ENCODE measurements at regions not wholly inside any gene's neighbourhood (a gene's known extent, or its start where the extent isn't known, plus 50 kb on each side); places are given as distances from the start of the nearest gene placed in this dataset.

DNA sequence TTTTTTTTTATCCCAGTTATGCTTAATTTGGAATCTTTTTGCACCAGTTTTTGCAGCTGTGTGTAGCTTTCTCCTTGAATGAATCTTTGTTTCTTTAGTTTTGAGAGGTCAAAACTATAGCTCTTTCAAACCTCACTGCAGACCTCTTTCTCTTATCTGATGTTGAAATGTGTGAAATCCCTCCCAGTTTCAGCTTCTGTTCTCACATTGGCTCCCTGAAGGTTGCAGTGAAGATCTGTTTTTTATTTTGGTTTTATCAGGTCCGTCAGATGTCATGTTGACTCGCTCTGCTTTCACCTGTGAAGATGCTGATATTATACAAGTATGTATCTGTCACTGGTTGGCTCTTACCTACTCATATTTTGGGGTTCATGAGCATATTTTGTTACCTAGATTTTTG lies 372.0 kb downstream of the RFC3 start:
- H3K27ac Mint-ChIP-seq, result no peak overlapping the region
- no peak overlapping the region for H3K9ac ChIP-seq (ENCODE audit: insufficient read depth, low read length, poor library complexity, severe bottlenecking)
- H4K20me1 ChIP-seq (ENCODE audit: insufficient read depth, low read length), result no peaks in the 10 kb centered on the region
- no peak overlapping the region for H3K4me3 ChIP-seq (replicated peaks in 1 of 3; ENCODE audit: low read depth in 2 of 3, low read length in 3 of 3)
- DNase-seq, result no peak
- no peaks in the 10 kb centered on the region for H3K36me3 ChIP-seq (replicated peaks in 1 of 2; ENCODE audit: control insufficient read depth in 1 of 2, insufficient read depth in 2 of 2, low read length in 2 of 2)
- no peaks in the 10 kb centered on the region for H3K27me3 ChIP-seq (ENCODE audit: control insufficient read depth in 2 of 2, insufficient read depth in 2 of 2, low read length in 2 of 2)
- no peaks in the 10 kb centered on the region for H3K36me3 Mint-ChIP-seq
- no peak overlapping the region for H2AFZ ChIP-seq (ENCODE audit: insufficient read depth, low read depth, low read length, poor library complexity, severe bottlenecking)
- TF ChIP-seq, protein P1, sequence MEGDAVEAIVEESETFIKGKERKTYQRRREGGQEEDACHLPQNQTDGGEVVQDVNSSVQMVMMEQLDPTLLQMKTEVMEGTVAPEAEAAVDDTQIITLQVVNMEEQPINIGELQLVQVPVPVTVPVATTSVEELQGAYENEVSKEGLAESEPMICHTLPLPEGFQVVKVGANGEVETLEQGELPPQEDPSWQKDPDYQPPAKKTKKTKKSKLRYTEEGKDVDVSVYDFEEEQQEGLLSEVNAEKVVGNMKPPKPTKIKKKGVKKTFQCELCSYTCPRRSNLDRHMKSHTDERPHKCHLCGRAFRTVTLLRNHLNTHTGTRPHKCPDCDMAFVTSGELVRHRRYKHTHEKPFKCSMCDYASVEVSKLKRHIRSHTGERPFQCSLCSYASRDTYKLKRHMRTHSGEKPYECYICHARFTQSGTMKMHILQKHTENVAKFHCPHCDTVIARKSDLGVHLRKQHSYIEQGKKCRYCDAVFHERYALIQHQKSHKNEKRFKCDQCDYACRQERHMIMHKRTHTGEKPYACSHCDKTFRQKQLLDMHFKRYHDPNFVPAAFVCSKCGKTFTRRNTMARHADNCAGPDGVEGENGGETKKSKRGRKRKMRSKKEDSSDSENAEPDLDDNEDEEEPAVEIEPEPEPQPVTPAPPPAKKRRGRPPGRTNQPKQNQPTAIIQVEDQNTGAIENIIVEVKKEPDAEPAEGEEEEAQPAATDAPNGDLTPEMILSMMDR (IDR thresholded peaks at IDR 0.05), result no peak
- no peak overlapping the region for H3K27ac ChIP-seq (ENCODE audit: low read depth in 1 of 2, low read length in 2 of 2)
- no peak overlapping the region for H3K4me3 Mint-ChIP-seq
- no peak overlapping the region for H3K4me2 ChIP-seq (replicated peaks; ENCODE audit: extremely low read depth, low read length, poor library complexity, severe bottlenecking)
- peaks cover 5 to 23% (median 12%) of the 10 kb centered on the region in 7 donors for H3K9me3 Mint-ChIP-seq
- H3K79me2 ChIP-seq (ENCODE audit: insufficient read depth, low read length), result no peaks in the 10 kb centered on the region
- no peaks in the 10 kb centered on the region for H3K4me1 ChIP-seq (ENCODE audit: control insufficient read depth in 1 of 2, insufficient read depth in 2 of 2, low read length in 2 of 2)
- no peaks in the 10 kb centered on the region for H3K4me1 Mint-ChIP-seq
- intact Hi-C loops (cut with micrococcal nuclease), result no loop called here
- peaks cover 10% of the 10 kb centered on the region in 2 donors for H3K9me3 ChIP-seq (replicated peaks in 1 of 2; ENCODE audit: control insufficient read depth in 1 of 2, insufficient read depth in 1 of 2, low read length in 2 of 2)
- H3K27me3 Mint-ChIP-seq (ENCODE audit: low read depth in 3 of 3), result no peaks in the 10 kb centered on the region
- WGBS (ENCODE audit: insufficient coverage), result no CpG with 5 or more reads among the region's 2 CpGs

DNA sequence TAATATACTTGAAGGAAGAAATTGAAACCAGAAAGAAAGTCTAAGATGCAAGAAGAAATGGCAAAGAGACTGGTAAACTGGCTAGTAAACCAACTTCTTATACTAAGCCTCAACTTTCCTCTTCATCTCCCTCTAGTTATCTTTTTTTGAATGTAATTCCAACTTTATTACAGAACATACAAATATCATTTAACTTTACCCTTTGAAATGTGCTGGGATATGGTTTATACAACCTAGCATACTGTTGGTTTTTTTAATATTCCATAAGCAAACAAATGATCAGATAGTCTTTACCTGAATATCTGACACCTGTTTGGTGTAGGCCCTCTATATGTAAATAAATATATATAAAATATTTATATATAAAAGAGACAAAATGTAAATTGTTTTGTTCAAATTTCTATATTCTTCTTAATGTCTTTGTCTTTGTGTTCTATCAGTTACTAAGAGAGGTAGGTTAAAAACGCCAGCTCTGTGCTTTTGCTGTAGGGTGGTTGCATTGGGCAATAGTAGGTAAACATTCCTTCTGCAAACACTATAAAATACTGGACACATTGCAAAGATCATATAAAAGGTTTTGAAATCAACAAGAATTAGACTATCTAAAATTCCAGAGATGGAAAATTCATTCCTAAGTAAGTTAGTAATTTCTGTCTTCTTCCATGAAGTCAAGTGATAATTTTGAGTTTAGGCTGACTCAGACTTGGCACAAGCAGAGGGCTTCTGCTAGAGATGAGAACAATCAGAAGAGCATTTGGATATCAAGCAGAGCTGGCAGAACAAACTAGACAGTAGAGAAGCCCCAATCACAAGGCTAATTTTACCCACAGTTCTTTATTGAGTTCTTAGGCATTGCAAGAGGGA lies 383.3 kb downstream of the RFC3 start:
- H3K4me2 ChIP-seq (replicated peaks; ENCODE audit: extremely low read depth, low read length, poor library complexity, severe bottlenecking), result no peak overlapping the region
- WGBS (ENCODE audit: insufficient coverage), result no CpG with 5 or more reads among the region's 1 CpG
- no peak overlapping the region for H2AFZ ChIP-seq (ENCODE audit: insufficient read depth, low read depth, low read length, poor library complexity, severe bottlenecking)
- H3K36me3 Mint-ChIP-seq, result no peaks in the 10 kb centered on the region
- no peaks in the 10 kb centered on the region for H3K4me1 ChIP-seq (ENCODE audit: control insufficient read depth in 1 of 2, insufficient read depth in 2 of 2, low read length in 2 of 2)
- H4K20me1 ChIP-seq (ENCODE audit: insufficient read depth, low read length), result no peaks in the 10 kb centered on the region
- intact Hi-C loops (cut with micrococcal nuclease), result no loop called here
- no peak for DNase-seq
- H3K4me3 ChIP-seq (replicated peaks in 1 of 3; ENCODE audit: low read depth in 2 of 3, low read length in 3 of 3), result no peak overlapping the region
- H3K27ac ChIP-seq (ENCODE audit: low read depth in 1 of 2, low read length in 2 of 2), result no peak overlapping the region
- peaks cover 0 to 2% (median 1%) of the 10 kb centered on the region in 3 donors for H3K27me3 Mint-ChIP-seq (ENCODE audit: low read depth in 3 of 3)
- no peaks in the 10 kb centered on the region for H3K27me3 ChIP-seq (ENCODE audit: control insufficient read depth in 2 of 2, insufficient read depth in 2 of 2, low read length in 2 of 2)
- no peaks in the 10 kb centered on the region for H3K36me3 ChIP-seq (replicated peaks in 1 of 2; ENCODE audit: control insufficient read depth in 1 of 2, insufficient read depth in 2 of 2, low read length in 2 of 2)
- TF ChIP-seq, protein P1 (IDR thresholded peaks at IDR 0.05), result no peak
- no peaks in the 10 kb centered on the region for H3K79me2 ChIP-seq (ENCODE audit: insufficient read depth, low read length)
- H3K9me3 ChIP-seq (replicated peaks in 1 of 2; ENCODE audit: control insufficient read depth in 1 of 2, insufficient read depth in 1 of 2, low read length in 2 of 2), result peaks cover 5 to 15% of the 10 kb centered on the region in 2 donors
- peaks cover 0 to 13% (median 7%) of the 10 kb centered on the region in 7 donors for H3K9me3 Mint-ChIP-seq
- no peak overlapping the region for H3K27ac Mint-ChIP-seq
- no peak overlapping the region for H3K9ac ChIP-seq (ENCODE audit: insufficient read depth, low read length, poor library complexity, severe bottlenecking)
- no peak overlapping the region for H3K4me3 Mint-ChIP-seq
- H3K4me1 Mint-ChIP-seq, result no peaks in the 10 kb centered on the region
